ENCODE measurements at regions not wholly inside any gene's neighbourhood (a gene's known extent, or its start where the extent isn't known, plus 50 kb on each side); places are given as distances from the start of the nearest gene placed in this dataset.

DNA sequence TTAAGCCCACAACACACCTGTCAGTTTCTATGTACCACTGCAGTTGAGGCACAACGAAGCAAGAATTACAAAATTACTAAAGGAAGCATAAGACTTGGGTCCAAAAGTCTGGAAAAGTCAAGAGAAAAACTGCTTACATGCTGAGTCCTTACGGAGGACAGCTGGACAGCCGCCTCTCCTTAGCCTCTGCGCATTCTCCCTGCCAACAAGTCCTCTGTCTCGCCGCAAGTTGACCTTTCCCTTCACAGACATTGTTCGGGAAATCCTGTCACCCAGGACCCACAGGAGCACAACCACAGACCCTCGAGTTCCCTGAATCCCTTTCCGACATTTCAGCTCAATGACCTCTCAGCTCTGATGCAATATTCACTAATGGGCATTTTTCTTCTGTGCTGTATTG is 525.4 kb upstream of the SALL3 start (continued):
- no peak for TF ChIP-seq ZFP30 (CRISPR knock-in tag; IDR thresholded peaks at IDR 0.05)
- TF ChIP-seq BACH2 (CRISPR knock-in tag; IDR thresholded peaks at IDR 0.05; ENCODE audit: borderline replicate concordance): no peak
- TF ChIP-seq CSRNP3 (CRISPR knock-in tag; IDR thresholded peaks at IDR 0.05): no peak
- no peak for TF ChIP-seq CSDC2 (CRISPR knock-in tag; IDR thresholded peaks at IDR 0.05)
- TF ChIP-seq ESRRG (CRISPR knock-in tag; IDR thresholded peaks at IDR 0.05): no peak
- TF ChIP-seq TOX (CRISPR knock-in tag; IDR thresholded peaks at IDR 0.05; ENCODE audit: borderline replicate concordance): no peak
- no peak for TF ChIP-seq TCF4 (CRISPR knock-in tag; IDR thresholded peaks at IDR 0.05; ENCODE audit: borderline replicate concordance)
- TF ChIP-seq RARB (CRISPR knock-in tag; IDR thresholded peaks at IDR 0.05): no peak
- no peak for TF ChIP-seq ZNF70 (CRISPR knock-in tag; IDR thresholded peaks at IDR 0.05)

DNA sequence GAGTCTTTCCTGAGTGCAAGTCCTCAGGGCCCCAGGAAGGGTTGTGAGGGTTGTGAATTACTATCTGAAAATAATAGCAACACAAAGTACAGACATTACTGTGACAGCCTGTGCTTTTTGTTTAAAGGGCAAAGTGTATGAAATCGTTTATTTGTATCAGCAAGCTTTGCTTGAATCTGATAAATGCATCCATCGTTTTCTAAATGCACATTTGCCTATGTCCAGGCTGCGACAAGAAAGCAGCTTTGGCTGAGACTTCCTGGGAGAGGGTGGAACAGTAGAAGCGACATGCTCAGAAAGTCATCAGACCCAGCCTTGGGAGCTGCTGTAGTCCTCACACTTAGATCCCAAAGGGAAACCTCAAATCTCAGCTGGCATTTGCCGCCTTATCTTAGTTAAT is 524.2 kb upstream of the SALL3 start:
- no peak for ATAC-seq

GRCh38 chr18:78457011-78457410 is 522.6 kb upstream of the SALL3 start:
- ATAC-seq: no peak
- TF ChIP-seq PPARA (CRISPR knock-in tag; IDR thresholded peaks at IDR 0.05; ENCODE audit: borderline replicate concordance) (no peak), PATZ1 (CRISPR knock-in tag; IDR thresholded peaks at IDR 0.05; ENCODE audit: borderline replicate concordance) (no peak), BACH2 (CRISPR knock-in tag; IDR thresholded peaks at IDR 0.05; ENCODE audit: borderline replicate concordance) (no peak), TSHZ2 (CRISPR knock-in tag; IDR thresholded peaks at IDR 0.05) (no peak), ARNTL (CRISPR knock-in tag; IDR thresholded peaks at IDR 0.05; ENCODE audit: borderline replicate concordance, low read depth) (no peak), RARB (CRISPR knock-in tag; IDR thresholded peaks at IDR 0.05) (no peak), ISL1 (CRISPR knock-in tag; IDR thresholded peaks at IDR 0.05) (no peak), TOX (CRISPR knock-in tag; IDR thresholded peaks at IDR 0.05; ENCODE audit: borderline replicate concordance) (no peak), ESRRG (CRISPR knock-in tag; IDR thresholded peaks at IDR 0.05) (no peak)
- TF ChIP-seq, protein P1, sequence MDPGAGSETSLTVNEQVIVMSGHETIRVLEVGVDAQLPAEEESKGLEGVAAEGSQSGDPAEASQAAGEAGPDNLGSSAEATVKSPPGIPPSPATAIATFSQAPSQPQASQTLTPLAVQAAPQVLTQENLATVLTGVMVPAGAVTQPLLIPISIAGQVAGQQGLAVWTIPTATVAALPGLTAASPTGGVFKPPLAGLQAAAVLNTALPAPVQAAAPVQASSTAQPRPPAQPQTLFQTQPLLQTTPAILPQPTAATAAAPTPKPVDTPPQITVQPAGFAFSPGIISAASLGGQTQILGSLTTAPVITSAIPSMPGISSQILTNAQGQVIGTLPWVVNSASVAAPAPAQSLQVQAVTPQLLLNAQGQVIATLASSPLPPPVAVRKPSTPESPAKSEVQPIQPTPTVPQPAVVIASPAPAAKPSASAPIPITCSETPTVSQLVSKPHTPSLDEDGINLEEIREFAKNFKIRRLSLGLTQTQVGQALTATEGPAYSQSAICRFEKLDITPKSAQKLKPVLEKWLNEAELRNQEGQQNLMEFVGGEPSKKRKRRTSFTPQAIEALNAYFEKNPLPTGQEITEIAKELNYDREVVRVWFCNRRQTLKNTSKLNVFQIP (CRISPR knock-in tag; IDR thresholded peaks at IDR 0.05; ENCODE audit: borderline replicate concordance, low read depth): no peak
- TF ChIP-seq, protein P2, sequence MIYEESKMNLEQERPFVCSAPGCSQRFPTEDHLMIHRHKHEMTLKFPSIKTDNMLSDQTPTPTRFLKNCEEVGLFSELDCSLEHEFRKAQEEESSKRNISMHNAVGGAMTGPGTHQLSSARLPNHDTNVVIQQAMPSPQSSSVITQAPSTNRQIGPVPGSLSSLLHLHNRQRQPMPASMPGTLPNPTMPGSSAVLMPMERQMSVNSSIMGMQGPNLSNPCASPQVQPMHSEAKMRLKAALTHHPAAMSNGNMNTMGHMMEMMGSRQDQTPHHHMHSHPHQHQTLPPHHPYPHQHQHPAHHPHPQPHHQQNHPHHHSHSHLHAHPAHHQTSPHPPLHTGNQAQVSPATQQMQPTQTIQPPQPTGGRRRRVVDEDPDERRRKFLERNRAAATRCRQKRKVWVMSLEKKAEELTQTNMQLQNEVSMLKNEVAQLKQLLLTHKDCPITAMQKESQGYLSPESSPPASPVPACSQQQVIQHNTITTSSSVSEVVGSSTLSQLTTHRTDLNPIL (CRISPR knock-in tag; IDR thresholded peaks at IDR 0.05; ENCODE audit: low read depth): no peak

More for the DNA sequence above, 524.2 kb upstream of the SALL3 start:
- TF ChIP-seq ZC3H10 (CRISPR knock-in tag; IDR thresholded peaks at IDR 0.05) (no peak), CSRNP3 (CRISPR knock-in tag; IDR thresholded peaks at IDR 0.05) (no peak), ZFP30 (CRISPR knock-in tag; IDR thresholded peaks at IDR 0.05) (no peak), ZNF565 (CRISPR knock-in tag; conservative IDR thresholded peaks at IDR 0.05; ENCODE audit: low read depth) (no peak), ISL1 (CRISPR knock-in tag; IDR thresholded peaks at IDR 0.05) (no peak), PPARA (CRISPR knock-in tag; IDR thresholded peaks at IDR 0.05; ENCODE audit: borderline replicate concordance) (no peak), OSR1 (CRISPR knock-in tag; IDR thresholded peaks at IDR 0.05) (no peak), RARB (CRISPR knock-in tag; IDR thresholded peaks at IDR 0.05) (no peak), ZNF8 (CRISPR knock-in tag; IDR thresholded peaks at IDR 0.05) (no peak), CSDC2 (CRISPR knock-in tag; IDR thresholded peaks at IDR 0.05) (no peak), TOX (CRISPR knock-in tag; IDR thresholded peaks at IDR 0.05; ENCODE audit: borderline replicate concordance) (no peak), SNAI2 (CRISPR knock-in tag; IDR thresholded peaks at IDR 0.05) (no peak)
- TF ChIP-seq, protein P2 (CRISPR knock-in tag; IDR thresholded peaks at IDR 0.05; ENCODE audit: low read depth): no peak
- TF ChIP-seq, protein P1 (CRISPR knock-in tag; IDR thresholded peaks at IDR 0.05; ENCODE audit: borderline replicate concordance, low read depth): no peak
